ENCODE measurements at regions not wholly inside any gene's neighbourhood (a gene's known extent, or its start where the extent isn't known, plus 50 kb on each side); places are given as distances from the start of the nearest gene placed in this dataset.

- Histone ChIP-seq H3K4me2 (no peak overlapping the region), H3K9me3 (ENCODE audit: low read depth) (no peaks in the 10 kb centered on the region), H3K79me2 (ENCODE audit: low read depth) (no peaks in the 10 kb centered on the region), H3K4me3 (no peak overlapping the region), H3F3A (ENCODE audit: low read depth) (no peaks in the 10 kb centered on the region), H3K27ac (no peak overlapping the region), H3K36me3 (no peaks in the 10 kb centered on the region), H4K20me1 (ENCODE audit: low read depth) (no peaks in the 10 kb centered on the region), H3K27me3 (no peaks in the 10 kb centered on the region), H3K9ac (no peak overlapping the region), H2AFZ (replicated peaks) (no peak overlapping the region), H3K4me1 (no peaks in the 10 kb centered on the region)
- DNase-seq (ENCODE audit: low spot score) = no peak
- H3K4me1 Mint-ChIP-seq = peaks cover 4% of the 10 kb centered on the region
- H3K4me3 Mint-ChIP-seq = no peak overlapping the region
- H3K9me3 Mint-ChIP-seq = peaks cover 13% of the 10 kb centered on the region
- no peak for TF ChIP-seq CTCF (IDR thresholded peaks at IDR 0.05)
- no peak for TF ChIP-seq EZH2phosphoT487 (IDR thresholded peaks at IDR 0.05)
- TF ChIP-seq EZH2 (IDR thresholded peaks at IDR 0.05) = no peak
- H3K36me3 Mint-ChIP-seq = no peaks in the 10 kb centered on the region
- H3K27ac Mint-ChIP-seq = no peak overlapping the region
- H3K27me3 Mint-ChIP-seq (ENCODE audit: insufficient read depth, low read depth) = peaks cover 3% of the 10 kb centered on the region
Measured at GRCh38 chr7:41869997-41870396, 167.1 kb upstream of the INHBA start.

DNA sequence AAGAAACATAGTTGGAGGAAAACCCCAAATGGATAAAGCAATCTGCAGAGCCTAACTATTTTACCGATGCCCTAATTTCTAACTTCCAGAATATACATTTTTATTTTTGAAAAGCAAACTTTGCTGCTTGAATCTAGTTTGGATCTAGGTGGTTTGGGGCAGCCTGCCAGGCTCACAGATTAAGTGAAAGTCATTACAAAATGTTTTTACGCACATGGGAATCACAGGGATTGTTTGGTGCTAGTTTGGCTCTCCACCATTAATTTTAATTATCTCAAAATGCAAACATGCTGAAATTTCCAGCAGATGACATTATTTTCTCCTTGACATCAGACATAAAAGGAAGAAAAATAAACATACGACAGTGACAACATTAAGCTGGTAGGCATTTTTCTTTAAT, 166.7 kb upstream of the INHBA start:
- Histone ChIP-seq H3K9ac (no peak overlapping the region), H3K4me3 (no peak overlapping the region), H3K9me3 (ENCODE audit: low read depth) (no peaks in the 10 kb centered on the region), H3F3A (ENCODE audit: low read depth) (no peaks in the 10 kb centered on the region), H3K4me1 (no peaks in the 10 kb centered on the region), H3K27ac (no peak overlapping the region), H3K4me2 (no peak overlapping the region), H3K36me3 (no peaks in the 10 kb centered on the region), H2AFZ (replicated peaks) (no peak overlapping the region), H4K20me1 (ENCODE audit: low read depth) (no peaks in the 10 kb centered on the region), H3K27me3 (no peaks in the 10 kb centered on the region), H3K79me2 (ENCODE audit: low read depth) (no peaks in the 10 kb centered on the region)
- peaks cover 1% of the 10 kb centered on the region for H3K27me3 Mint-ChIP-seq (ENCODE audit: insufficient read depth, low read depth)
- no peak for DNase-seq (ENCODE audit: low spot score)
- peaks cover 13% of the 10 kb centered on the region for H3K9me3 Mint-ChIP-seq
- H3K4me3 Mint-ChIP-seq = no peak overlapping the region
- peaks cover 4% of the 10 kb centered on the region for H3K4me1 Mint-ChIP-seq
- TF ChIP-seq CTCF (IDR thresholded peaks at IDR 0.05) (no peak), EZH2phosphoT487 (IDR thresholded peaks at IDR 0.05) (no peak), EZH2 (IDR thresholded peaks at IDR 0.05) (no peak)
- no peaks in the 10 kb centered on the region for H3K36me3 Mint-ChIP-seq
- H3K27ac Mint-ChIP-seq = no peak overlapping the region

DNA sequence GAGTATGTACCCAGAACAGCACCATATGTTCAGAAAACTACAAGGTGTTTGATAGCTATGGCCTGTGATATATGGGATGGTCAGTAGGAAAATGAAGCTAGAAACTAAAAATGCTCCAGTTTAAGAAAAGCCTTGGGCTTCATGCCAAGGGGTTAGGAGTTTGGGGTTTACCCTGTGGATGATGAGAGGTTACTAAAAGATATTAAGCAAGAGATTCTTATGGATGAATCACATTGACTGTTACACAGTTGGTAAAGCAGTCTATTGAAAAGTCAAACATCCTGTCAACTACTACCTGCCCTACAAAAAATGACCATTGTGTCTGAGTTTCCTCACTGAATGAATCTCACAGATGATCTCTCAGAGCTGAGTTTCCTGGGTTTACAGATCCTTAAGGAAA, 166.2 kb upstream of the INHBA start:
- Histone ChIP-seq H3K79me2 (ENCODE audit: low read depth) (no peaks in the 10 kb centered on the region), H3K27me3 (no peaks in the 10 kb centered on the region), H3K4me1 (no peaks in the 10 kb centered on the region), H3K36me3 (no peaks in the 10 kb centered on the region), H4K20me1 (ENCODE audit: low read depth) (no peaks in the 10 kb centered on the region), H3K27ac (no peak overlapping the region), H3F3A (ENCODE audit: low read depth) (no peaks in the 10 kb centered on the region), H3K9ac (no peak overlapping the region), H3K4me2 (no peak overlapping the region), H3K4me3 (no peak overlapping the region), H3K9me3 (ENCODE audit: low read depth) (no peaks in the 10 kb centered on the region), H2AFZ (replicated peaks) (no peak overlapping the region)
- H3K4me1 Mint-ChIP-seq = peaks cover 4% of the 10 kb centered on the region
- no peak for DNase-seq (ENCODE audit: low spot score)
- H3K27me3 Mint-ChIP-seq (ENCODE audit: insufficient read depth, low read depth) = no peaks in the 10 kb centered on the region
- no peaks in the 10 kb centered on the region for H3K36me3 Mint-ChIP-seq
- TF ChIP-seq EZH2phosphoT487 (IDR thresholded peaks at IDR 0.05) = no peak
- TF ChIP-seq CTCF (IDR thresholded peaks at IDR 0.05) = no peak
- TF ChIP-seq EZH2 (IDR thresholded peaks at IDR 0.05) = no peak
- no peak overlapping the region for H3K27ac Mint-ChIP-seq
- H3K4me3 Mint-ChIP-seq = no peak overlapping the region
- peaks cover 13% of the 10 kb centered on the region for H3K9me3 Mint-ChIP-seq

Measured in neural progenitor cell (in vitro differentiated cells).